ENCODE measurements at regions not wholly inside any gene's neighbourhood (a gene's known extent, or its start where the extent isn't known, plus 50 kb on each side); places are given as distances from the start of the nearest gene placed in this dataset.
"Not testable (repeated sequence)": the region's sequence is repeated elsewhere in the genome, so short reads cannot be mapped to it uniquely, and the experiment has no call there.

- ATAC-seq = no peak
- Mint-ChIP-seq H3K4me1 (ENCODE audit: low read depth) (peaks cover 11% of the 10 kb centered on the region), H3K27me3 (ENCODE audit: low read depth) (no peaks in the 10 kb centered on the region), H3K4me3 (no peak overlapping the region), H3K36me3 (ENCODE audit: insufficient read depth) (no peaks in the 10 kb centered on the region), H3K9me3 (no peaks in the 10 kb centered on the region)
- no peak for DNase-seq
Observed at GRCh38 chr2:145410086-145410485, 890.2 kb upstream of the ZEB2 start.

- Mint-ChIP-seq H3K9me3 (no peaks in the 10 kb centered on the region), H3K4me3 (no peak overlapping the region), H3K4me1 (ENCODE audit: low read depth) (peaks cover 11% of the 10 kb centered on the region), H3K27me3 (ENCODE audit: low read depth) (no peaks in the 10 kb centered on the region), H3K36me3 (ENCODE audit: insufficient read depth) (no peaks in the 10 kb centered on the region)
- no peak for DNase-seq
- ATAC-seq = no peak
Observed at GRCh38 chr2:145408980-145409379, 889.1 kb upstream of the ZEB2 start.

- ATAC-seq = no peak
- Mint-ChIP-seq H3K4me1 (ENCODE audit: low read depth) (no peaks in the 10 kb centered on the region), H3K4me3 (no peak overlapping the region), H3K36me3 (ENCODE audit: insufficient read depth) (no peaks in the 10 kb centered on the region), H3K9me3 (no peaks in the 10 kb centered on the region), H3K27me3 (ENCODE audit: low read depth) (no peaks in the 10 kb centered on the region)
- DNase-seq = no peak
Observed at GRCh38 chr2:145404690-145405089, 884.8 kb upstream of the ZEB2 start.

- Mint-ChIP-seq H3K27me3 (ENCODE audit: low read depth) (no peaks in the 10 kb centered on the region), H3K36me3 (ENCODE audit: insufficient read depth) (no peaks in the 10 kb centered on the region), H3K4me1 (ENCODE audit: low read depth) (no peaks in the 10 kb centered on the region), H3K9me3 (no peaks in the 10 kb centered on the region), H3K4me3 (no peak overlapping the region)
- no peak for DNase-seq
- ATAC-seq = no peak
Observed at GRCh38 chr2:145402706-145403277, 882.9 kb upstream of the ZEB2 start.

- Mint-ChIP-seq H3K36me3 (ENCODE audit: insufficient read depth) (no peaks in the 10 kb centered on the region), H3K9me3 (no peaks in the 10 kb centered on the region), H3K4me1 (ENCODE audit: low read depth) (no peaks in the 10 kb centered on the region), H3K4me3 (no peak overlapping the region), H3K27me3 (ENCODE audit: low read depth) (no peaks in the 10 kb centered on the region)
- ATAC-seq (no peak), DNase-seq (no peak)
Observed at GRCh38 chr2:145399131-145399530, 879.2 kb upstream of the ZEB2 start.

GRCh38 chr2:145394181-145394580, 874.3 kb upstream of the ZEB2 start:
- Mint-ChIP-seq H3K27me3 (ENCODE audit: low read depth) (no peaks in the 10 kb centered on the region), H3K36me3 (ENCODE audit: insufficient read depth) (no peaks in the 10 kb centered on the region), H3K9me3 (no peaks in the 10 kb centered on the region), H3K4me3 (no peak overlapping the region), H3K4me1 (ENCODE audit: low read depth) (no peaks in the 10 kb centered on the region)
- no peak for DNase-seq
- ATAC-seq = no peak

- DNase-seq (no peak), ATAC-seq (no peak)
- Mint-ChIP-seq H3K27me3 (ENCODE audit: low read depth) (no peaks in the 10 kb centered on the region), H3K4me3 (no peak overlapping the region), H3K36me3 (ENCODE audit: insufficient read depth) (no peaks in the 10 kb centered on the region), H3K4me1 (ENCODE audit: low read depth) (no peaks in the 10 kb centered on the region), H3K9me3 (no peaks in the 10 kb centered on the region)
Observed at GRCh38 chr2:145386973-145387372, 867.1 kb upstream of the ZEB2 start.

GRCh38 chr2:145383961-145384360, 864.0 kb upstream of the ZEB2 start:
- no peaks in the 10 kb centered on the region for H3K4me1 Mint-ChIP-seq (ENCODE audit: low read depth)
- no peaks in the 10 kb centered on the region for H3K36me3 Mint-ChIP-seq (ENCODE audit: insufficient read depth)
- no peaks in the 10 kb centered on the region for H3K27me3 Mint-ChIP-seq (ENCODE audit: low read depth)
- DNase-seq = no peak
- no peak for ATAC-seq
- no peaks in the 10 kb centered on the region for H3K9me3 Mint-ChIP-seq
- H3K4me3 Mint-ChIP-seq = no peak overlapping the region

GRCh38 chr2:145380436-145381017, 860.6 kb upstream of the ZEB2 start:
- Mint-ChIP-seq H3K9me3 (no peaks in the 10 kb centered on the region), H3K36me3 (ENCODE audit: insufficient read depth) (no peaks in the 10 kb centered on the region), H3K4me3 (no peak overlapping the region), H3K27me3 (ENCODE audit: low read depth) (no peaks in the 10 kb centered on the region), H3K4me1 (ENCODE audit: low read depth) (no peaks in the 10 kb centered on the region)
- ATAC-seq = no peak
- DNase-seq = no peak

- no peaks in the 10 kb centered on the region for H3K36me3 Mint-ChIP-seq (ENCODE audit: insufficient read depth)
- H3K27me3 Mint-ChIP-seq (ENCODE audit: low read depth) = no peaks in the 10 kb centered on the region
- H3K9me3 Mint-ChIP-seq = no peaks in the 10 kb centered on the region
- H3K4me3 Mint-ChIP-seq = no peak overlapping the region
- no peaks in the 10 kb centered on the region for H3K4me1 Mint-ChIP-seq (ENCODE audit: low read depth)
- no peak for DNase-seq
- ATAC-seq = no peak
Observed at GRCh38 chr2:145379934-145380333, 860.0 kb upstream of the ZEB2 start.

GRCh38 chr2:145374165-145374564, 854.2 kb upstream of the ZEB2 start:
- no peak for ATAC-seq

GRCh38 chr2:145367334-145367733, 847.4 kb upstream of the ZEB2 start:
- H3K4me3 Mint-ChIP-seq; DNase-seq; H3K36me3 Mint-ChIP-seq (ENCODE audit: insufficient read depth); H3K9me3 Mint-ChIP-seq; H3K27me3 Mint-ChIP-seq (ENCODE audit: low read depth); H3K4me1 Mint-ChIP-seq (ENCODE audit: low read depth); ATAC-seq: not testable (repeated sequence)

More at GRCh38 chr2:145374165-145374564, 854.2 kb upstream of the ZEB2 start:
- Mint-ChIP-seq H3K27me3 (ENCODE audit: low read depth) (no peaks in the 10 kb centered on the region), H3K4me3 (no peak overlapping the region), H3K9me3 (no peaks in the 10 kb centered on the region), H3K36me3 (ENCODE audit: insufficient read depth) (no peaks in the 10 kb centered on the region), H3K4me1 (ENCODE audit: low read depth) (no peaks in the 10 kb centered on the region)
- no peak for DNase-seq

GRCh38 chr2:145366341-145366740, 846.4 kb upstream of the ZEB2 start:
- no peaks in the 10 kb centered on the region for H3K4me1 Mint-ChIP-seq (ENCODE audit: low read depth)
- H3K36me3 Mint-ChIP-seq (ENCODE audit: insufficient read depth) = no peaks in the 10 kb centered on the region
- peaks cover 7% of the 10 kb centered on the region for H3K9me3 Mint-ChIP-seq
- ATAC-seq (no peak), DNase-seq (no peak)
- no peak overlapping the region for H3K4me3 Mint-ChIP-seq
- no peaks in the 10 kb centered on the region for H3K27me3 Mint-ChIP-seq (ENCODE audit: low read depth)

- H3K4me1 Mint-ChIP-seq (ENCODE audit: low read depth) = no peaks in the 10 kb centered on the region
- H3K9me3 Mint-ChIP-seq = no peaks in the 10 kb centered on the region
- ATAC-seq (no peak), DNase-seq (no peak)
- no peaks in the 10 kb centered on the region for H3K36me3 Mint-ChIP-seq (ENCODE audit: insufficient read depth)
- no peaks in the 10 kb centered on the region for H3K27me3 Mint-ChIP-seq (ENCODE audit: low read depth)
- H3K4me3 Mint-ChIP-seq = no peak overlapping the region
Observed at GRCh38 chr2:145360129-145360790, 840.3 kb upstream of the ZEB2 start.

GRCh38 chr2:145359561-145359960, 839.6 kb upstream of the ZEB2 start:
- Mint-ChIP-seq H3K36me3 (ENCODE audit: insufficient read depth) (no peaks in the 10 kb centered on the region), H3K27me3 (ENCODE audit: low read depth) (no peaks in the 10 kb centered on the region), H3K4me1 (ENCODE audit: low read depth) (no peaks in the 10 kb centered on the region), H3K9me3 (no peaks in the 10 kb centered on the region), H3K4me3 (no peak overlapping the region)
- DNase-seq (no peak), ATAC-seq (no peak)
